DND-41 (cell line): ENCODE measurements at regions not wholly inside any gene's neighbourhood (a gene's known extent, or its start where the extent isn't known, plus 50 kb on each side); places are given as distances from the start of the nearest gene placed in this dataset.

Source experiments
- ATAC-seq: fragments of 200-7000 bp; cut with Tn5 transposase; 3 replicates; pipeline ENCODE4 v1.9.1; 2021; ENCODE audit warnings: low read depth; ENCODE audit not compliant: insufficient read depth
- DNase-seq: peaks from one replicate; pipeline ENCODE4 v3.0.0-alpha.2; 2020
- H2AFZ ChIP-seq: 2 replicates; pipeline ENCODE4 v1.6.0; 2012; ENCODE audit warnings: low read depth, low read length
- H3K27ac ChIP-seq: 2 replicates; pipeline ENCODE4 v1.5.1; 2012; ENCODE audit warnings: low read length, inconsistent platforms
- H3K27me3 ChIP-seq: fragments of 200-600 bp; sonication (generic); 2 replicates; pipeline ENCODE4 v1.6.0; 2012; ENCODE audit warnings: low read length, mild to moderate bottlenecking, inconsistent platforms; ENCODE audit not compliant: insufficient read depth, poor library complexity
- H3K36me3 ChIP-seq: 2 replicates; pipeline ENCODE4 v1.5.1; 2012; ENCODE audit warnings: low read length, inconsistent platforms; ENCODE audit not compliant: insufficient read depth
- H3K4me1 ChIP-seq: 2 replicates; pipeline ENCODE4 v1.5.1; 2012; ENCODE audit warnings: mild to moderate bottlenecking, low read length; ENCODE audit not compliant: insufficient read depth
- H3K4me2 ChIP-seq: 2 replicates; pipeline ENCODE4 v1.6.0; 2012; ENCODE audit warnings: mild to moderate bottlenecking, moderate library complexity, low read length, inconsistent platforms; ENCODE audit not compliant: insufficient read depth
- H3K4me3 ChIP-seq, 2 experiments: fragments of 200-600 bp in 1 of 2; shearing (Covaris generic) in 1 of 2; 2 replicates each; pipeline ENCODE4 v1.5.1; 2012 to 2016; ENCODE audit warnings: inconsistent platforms in 2 of 2, low read length in 2 of 2, mild to moderate bottlenecking in 2 of 2, low read depth in 1 of 2, moderate library complexity in 1 of 2
- H3K79me2 ChIP-seq: 2 replicates; pipeline ENCODE4 v1.6.0; 2012; ENCODE audit warnings: low read length, inconsistent platforms; ENCODE audit not compliant: insufficient read depth
- H3K9ac ChIP-seq: 2 replicates; pipeline ENCODE4 v1.6.0; 2012; ENCODE audit warnings: low read depth, mild to moderate bottlenecking, inconsistent platforms, low read length, moderate library complexity
- H3K9me3 ChIP-seq: 2 replicates; pipeline ENCODE4 v1.5.1; 2012; ENCODE audit warnings: low read length, moderate library complexity, mild to moderate bottlenecking, inconsistent platforms; ENCODE audit not compliant: insufficient read depth, severe bottlenecking
- H4K20me1 ChIP-seq: 2 replicates; pipeline ENCODE4 v1.6.0; 2012; ENCODE audit warnings: low read length; ENCODE audit not compliant: insufficient read depth
- EZH2 ChIP-seq: IDR thresholded peaks from 3 replicates; pipeline ENCODE4 v1.6.1; 2012; ENCODE audit warnings: borderline replicate concordance, low read depth, mild to moderate bottlenecking, moderate library complexity, low read length, inconsistent platforms; ENCODE audit not compliant: severe bottlenecking
- TF ChIP-seq, protein P1 (sequence below): IDR thresholded peaks from 2 replicates; pipeline ENCODE4 v1.5.1; 2012; ENCODE audit warnings: borderline replicate concordance, low read length, moderate library complexity, mild to moderate bottlenecking; ENCODE audit not compliant: poor library complexity, severe bottlenecking; ENCODE audit errors: extremely low read depth

DNA sequence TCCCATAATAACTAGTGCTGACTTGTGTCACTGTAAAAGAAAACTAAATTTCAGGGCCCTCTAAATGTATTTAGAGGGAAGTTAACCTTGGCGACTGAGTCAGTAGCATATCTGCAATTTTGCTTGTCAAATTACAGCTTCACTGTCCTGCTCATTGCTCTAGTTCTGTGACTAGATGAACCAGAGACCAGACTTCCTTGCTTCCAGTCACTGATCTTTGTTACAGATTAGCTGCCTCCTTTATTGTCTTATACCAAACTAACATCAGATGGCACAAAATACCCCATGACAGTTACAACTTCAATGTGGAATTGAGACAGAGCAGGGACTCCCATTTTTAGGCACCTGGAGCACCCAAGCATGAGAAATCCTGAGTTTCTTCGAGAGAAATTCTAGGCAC is 79.9 kb upstream of the POM121L12 start:
- Histone ChIP-seq H3K4me2 (no peak overlapping the region), H3K9me3 (no peaks in the 10 kb centered on the region), H3K9ac (no peak overlapping the region), H3K36me3 (no peaks in the 10 kb centered on the region), H4K20me1 (no peaks in the 10 kb centered on the region), H3K4me3 (no peak overlapping the region), H3K27ac (no peak overlapping the region), H3K79me2 (no peaks in the 10 kb centered on the region), H3K4me1 (no peaks in the 10 kb centered on the region), H3K27me3 (no peaks in the 10 kb centered on the region), H2AFZ (no peak overlapping the region)
- no peak for TF ChIP-seq EZH2
- TF ChIP-seq, protein P1, sequence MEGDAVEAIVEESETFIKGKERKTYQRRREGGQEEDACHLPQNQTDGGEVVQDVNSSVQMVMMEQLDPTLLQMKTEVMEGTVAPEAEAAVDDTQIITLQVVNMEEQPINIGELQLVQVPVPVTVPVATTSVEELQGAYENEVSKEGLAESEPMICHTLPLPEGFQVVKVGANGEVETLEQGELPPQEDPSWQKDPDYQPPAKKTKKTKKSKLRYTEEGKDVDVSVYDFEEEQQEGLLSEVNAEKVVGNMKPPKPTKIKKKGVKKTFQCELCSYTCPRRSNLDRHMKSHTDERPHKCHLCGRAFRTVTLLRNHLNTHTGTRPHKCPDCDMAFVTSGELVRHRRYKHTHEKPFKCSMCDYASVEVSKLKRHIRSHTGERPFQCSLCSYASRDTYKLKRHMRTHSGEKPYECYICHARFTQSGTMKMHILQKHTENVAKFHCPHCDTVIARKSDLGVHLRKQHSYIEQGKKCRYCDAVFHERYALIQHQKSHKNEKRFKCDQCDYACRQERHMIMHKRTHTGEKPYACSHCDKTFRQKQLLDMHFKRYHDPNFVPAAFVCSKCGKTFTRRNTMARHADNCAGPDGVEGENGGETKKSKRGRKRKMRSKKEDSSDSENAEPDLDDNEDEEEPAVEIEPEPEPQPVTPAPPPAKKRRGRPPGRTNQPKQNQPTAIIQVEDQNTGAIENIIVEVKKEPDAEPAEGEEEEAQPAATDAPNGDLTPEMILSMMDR: no peak
- ATAC-seq (no peak), DNase-seq (no peak)

DNA sequence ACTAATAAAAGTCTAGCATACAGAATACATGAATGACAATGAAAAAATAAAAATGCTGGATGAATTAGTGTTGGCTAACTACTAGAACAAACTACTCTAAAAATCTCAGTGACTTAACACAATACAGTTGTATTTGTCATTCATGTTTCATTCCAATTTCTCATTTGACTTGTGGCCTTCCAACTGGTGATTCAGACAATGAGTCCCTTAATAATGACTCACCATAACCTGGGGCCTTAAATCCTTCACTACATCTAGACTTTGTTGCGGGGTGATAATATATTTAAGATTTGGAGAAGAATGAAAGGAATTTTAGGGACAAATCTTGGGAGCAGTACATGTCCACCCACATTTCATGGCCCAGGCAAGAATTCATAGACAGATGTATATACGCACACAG is 90.5 kb upstream of the POM121L12 start:
- Histone ChIP-seq H3K27ac (no peak overlapping the region), H3K4me2 (no peak overlapping the region), H3K9me3 (no peaks in the 10 kb centered on the region), H3K79me2 (no peaks in the 10 kb centered on the region), H3K4me1 (no peaks in the 10 kb centered on the region), H3K36me3 (no peaks in the 10 kb centered on the region), H2AFZ (no peak overlapping the region), H3K27me3 (no peaks in the 10 kb centered on the region), H3K4me3 (no peak overlapping the region), H3K9ac (no peak overlapping the region), H4K20me1 (no peaks in the 10 kb centered on the region)
- DNase-seq (no peak), ATAC-seq (no peak)
- TF ChIP-seq, protein P1: no peak
- TF ChIP-seq EZH2: no peak

DNA sequence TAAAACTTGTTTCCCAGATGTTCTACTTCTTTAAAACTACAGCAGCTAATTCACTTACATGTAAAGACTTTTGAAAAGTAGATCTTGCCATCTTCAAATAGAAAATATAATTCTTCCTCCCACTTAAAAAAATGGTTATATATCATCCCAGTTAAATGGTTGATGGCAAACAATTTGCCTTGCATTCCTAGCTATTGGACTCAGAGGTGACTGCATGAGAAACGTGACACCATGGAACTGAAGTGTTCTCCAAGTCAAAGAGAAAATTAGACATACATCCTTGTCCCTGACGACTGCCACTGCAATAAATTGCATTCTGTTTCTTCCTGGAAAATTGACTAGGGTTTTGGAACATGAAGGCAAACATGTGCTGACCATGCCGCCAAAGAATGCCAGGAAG is 95.0 kb upstream of the POM121L12 start:
- TF ChIP-seq, protein P1: no peak
- TF ChIP-seq EZH2: no peak
- no peak overlapping the region for H3K9ac ChIP-seq
- H3K27me3 ChIP-seq: no peaks in the 10 kb centered on the region
- H3K27ac ChIP-seq: no peak overlapping the region
- H3K4me1 ChIP-seq: no peaks in the 10 kb centered on the region
- ATAC-seq: no peak
- H3K4me3 ChIP-seq: no peak overlapping the region
- no peak for DNase-seq
- H3K4me2 ChIP-seq: no peak overlapping the region
- H4K20me1 ChIP-seq: no peaks in the 10 kb centered on the region
- H3K79me2 ChIP-seq: no peaks in the 10 kb centered on the region
- no peak overlapping the region for H2AFZ ChIP-seq
- no peaks in the 10 kb centered on the region for H3K9me3 ChIP-seq
- no peaks in the 10 kb centered on the region for H3K36me3 ChIP-seq

DNA sequence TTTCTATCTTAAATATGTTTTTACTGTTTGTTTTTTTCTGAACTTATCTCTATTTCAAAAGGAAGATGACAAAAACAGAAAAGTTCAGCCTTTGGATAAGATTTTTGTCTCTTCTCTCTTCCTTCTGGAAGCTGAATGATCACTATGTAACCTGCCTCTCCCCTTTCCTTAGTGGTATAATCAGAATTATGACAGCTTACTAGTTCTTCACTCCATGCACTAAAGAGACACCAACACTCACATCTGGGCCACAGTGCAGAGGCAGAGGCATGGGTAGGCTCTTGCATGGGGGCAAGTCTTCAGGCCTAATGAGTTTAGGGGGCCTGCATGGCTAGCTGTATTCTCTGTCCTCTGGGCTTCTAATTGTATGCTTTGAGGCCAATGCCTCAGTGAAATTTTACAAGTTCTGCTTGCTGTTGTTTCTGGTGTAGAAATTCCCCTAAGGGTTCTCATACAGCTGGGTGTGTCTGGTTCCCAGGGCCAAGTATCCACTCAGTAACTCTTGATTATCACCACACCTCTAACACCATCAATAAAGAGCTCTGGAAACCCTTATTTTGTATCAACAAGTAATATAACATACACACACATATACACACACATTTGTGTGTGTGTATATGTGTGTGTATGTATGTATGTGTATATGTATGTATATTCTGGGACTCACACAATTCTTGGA is 96.8 kb upstream of the POM121L12 start:
- Histone ChIP-seq H3K79me2 (no peaks in the 10 kb centered on the region), H3K27me3 (no peaks in the 10 kb centered on the region), H3K27ac (no peak overlapping the region), H3K36me3 (no peaks in the 10 kb centered on the region), H3K9ac (no peak overlapping the region), H4K20me1 (no peaks in the 10 kb centered on the region), H3K4me1 (no peaks in the 10 kb centered on the region), H3K4me3 (no peak overlapping the region), H3K4me2 (no peak overlapping the region), H3K9me3 (no peaks in the 10 kb centered on the region), H2AFZ (no peak overlapping the region)
- ATAC-seq (no peak), DNase-seq (no peak)
- TF ChIP-seq EZH2: no peak
- TF ChIP-seq, protein P1: no peak
